NCI-H526 treated with DMSO at 0.1 percent for 48 hours (cell line): ENCODE measurements at regions not wholly inside any gene's neighbourhood (a gene's known extent, or its start where the extent isn't known, plus 50 kb on each side); places are given as distances from the start of the nearest gene placed in this dataset.

Experiments used
- DNase-seq: peaks from one replicate; lab custom pipeline; 2025; lab: John Stamatoyannopoulos, UW

DNA sequence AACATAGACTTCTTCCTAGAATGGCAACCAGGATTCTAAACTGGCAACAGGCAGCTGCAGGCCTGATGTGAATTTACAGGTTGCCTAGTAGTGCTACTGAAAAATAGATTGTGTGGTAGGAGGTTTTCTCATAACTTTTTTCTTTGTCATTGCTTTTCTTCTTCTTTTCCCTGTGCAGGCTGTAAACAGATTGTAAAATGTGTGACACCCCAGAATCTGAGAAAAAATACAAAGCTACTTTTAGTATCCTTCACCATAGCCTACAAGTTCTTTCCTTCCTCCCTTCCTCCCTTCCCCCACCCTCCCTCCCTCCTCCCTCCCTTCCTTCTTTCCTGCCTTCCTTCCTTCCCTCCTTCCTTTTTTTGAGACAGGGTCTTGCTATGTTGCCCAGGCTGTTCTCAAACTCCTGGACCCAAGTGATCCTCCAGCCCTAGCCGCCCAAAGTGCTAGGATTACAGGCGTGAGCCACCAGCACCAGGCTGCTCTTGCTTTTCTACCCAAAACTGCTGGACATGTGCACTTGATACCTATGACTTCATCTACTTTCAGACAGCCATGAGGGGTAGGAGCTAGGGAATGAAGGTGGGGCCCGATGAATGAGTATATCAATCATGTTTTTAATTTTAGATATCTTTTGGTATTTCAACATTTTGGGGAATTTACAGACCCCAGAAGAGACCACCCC is 114.2 kb upstream of the EEA1 start:
- DNase-seq: no peak

DNA sequence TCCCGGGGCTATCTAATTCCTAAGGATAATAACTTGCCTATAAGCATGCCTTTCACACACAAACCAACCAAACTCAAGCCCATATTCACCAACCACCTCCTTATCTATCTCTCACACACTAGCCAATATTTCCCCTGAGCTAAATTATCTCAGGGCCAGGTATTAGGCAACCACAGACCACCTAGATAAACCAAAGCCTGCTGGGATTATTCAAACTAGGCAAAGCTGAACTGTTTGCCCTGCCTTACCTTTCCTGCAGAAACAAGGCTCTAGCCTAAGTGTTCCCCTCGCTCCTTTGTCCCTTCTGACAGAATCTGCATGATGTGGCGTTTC is 114.7 kb upstream of the EEA1 start:
- no peak for DNase-seq

DNA sequence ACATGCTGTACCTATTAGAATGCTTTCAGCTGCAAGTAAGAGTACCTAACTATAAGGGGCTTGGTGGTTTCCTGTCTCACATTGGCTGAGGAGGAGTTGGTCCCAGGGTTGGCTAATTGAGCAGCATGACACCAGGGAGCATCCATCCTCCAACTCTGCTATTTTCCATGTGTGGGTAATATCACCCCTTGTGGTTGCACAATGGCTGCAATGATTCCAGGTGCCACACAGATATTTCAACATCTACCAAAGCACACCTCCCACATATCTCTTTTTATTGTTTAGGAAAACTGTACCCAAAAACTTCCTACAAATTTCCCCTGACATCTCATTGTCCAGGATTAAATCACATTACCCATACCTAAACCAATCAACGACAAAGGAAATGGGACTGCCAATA is 118.0 kb upstream of the EEA1 start:
- no peak for DNase-seq

DNA sequence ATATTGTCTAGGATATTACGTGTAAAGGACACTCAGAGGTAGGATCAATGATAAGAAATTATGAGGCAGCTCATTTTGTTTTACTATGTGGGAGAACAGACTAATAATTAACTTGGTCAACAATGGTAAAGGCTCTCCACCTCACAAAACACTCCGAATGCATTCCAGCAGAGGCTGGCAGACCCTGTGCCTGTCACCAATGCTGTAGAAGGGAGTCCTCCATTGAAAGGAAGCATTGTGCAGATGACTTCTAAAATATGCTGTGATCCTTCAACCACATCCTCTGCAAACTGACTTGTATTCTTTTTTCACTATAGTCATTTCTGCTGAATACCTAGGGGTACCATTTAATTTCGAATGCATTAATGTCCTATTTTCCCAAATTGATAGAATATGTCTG is 119.6 kb upstream of the EEA1 start:
- DNase-seq: no peak

DNA sequence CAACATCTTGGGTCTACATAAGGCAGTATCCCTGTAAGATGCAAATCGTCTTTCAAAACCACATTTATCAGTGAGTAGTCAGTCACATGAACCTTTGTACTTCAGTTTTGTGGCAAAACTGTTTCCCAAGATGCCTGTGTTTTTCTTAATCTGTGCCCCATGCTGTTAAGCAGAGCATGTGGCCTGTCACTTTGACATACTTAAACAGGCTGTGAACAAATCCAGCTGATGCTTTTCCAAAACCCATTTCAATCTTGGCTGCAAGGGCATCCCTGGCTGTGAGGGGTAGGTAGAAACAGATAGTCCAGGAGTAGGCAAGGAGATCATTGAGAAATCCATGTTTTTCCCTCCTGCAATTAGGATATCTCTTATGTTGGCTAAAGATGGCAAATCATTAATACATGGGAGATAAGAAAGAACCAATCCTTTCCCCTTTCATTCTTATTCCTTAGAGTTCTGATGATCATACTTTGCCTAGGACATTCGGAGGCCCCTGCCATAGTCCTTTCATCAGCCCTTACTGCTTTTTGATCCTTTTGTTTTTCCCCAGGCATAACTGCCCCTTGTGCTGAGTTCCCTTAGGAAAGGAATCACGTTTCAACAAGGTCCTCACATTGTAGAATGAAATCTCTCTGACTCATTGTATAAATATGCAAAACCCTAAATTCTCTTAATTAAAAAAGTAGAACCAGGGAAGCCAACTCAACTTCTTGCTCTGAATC is 121.1 kb upstream of the EEA1 start:
- DNase-seq: no peak

DNA sequence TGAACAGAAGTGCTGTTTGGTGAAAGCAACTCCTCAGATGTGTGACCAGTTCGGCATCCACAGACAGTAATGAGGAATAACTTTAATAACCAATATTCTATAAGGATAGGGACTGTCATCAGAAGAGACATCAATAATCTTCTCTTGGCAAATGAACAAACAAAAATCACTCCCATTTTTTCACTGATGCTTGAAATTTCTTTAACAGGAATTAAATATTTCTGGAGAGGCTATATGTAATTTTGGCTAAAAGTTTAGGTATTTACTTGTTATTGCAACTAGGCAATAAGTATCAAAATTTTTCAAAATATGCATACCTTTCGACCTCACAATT is 121.6 kb upstream of the EEA1 start:
- DNase-seq: no peak

DNA sequence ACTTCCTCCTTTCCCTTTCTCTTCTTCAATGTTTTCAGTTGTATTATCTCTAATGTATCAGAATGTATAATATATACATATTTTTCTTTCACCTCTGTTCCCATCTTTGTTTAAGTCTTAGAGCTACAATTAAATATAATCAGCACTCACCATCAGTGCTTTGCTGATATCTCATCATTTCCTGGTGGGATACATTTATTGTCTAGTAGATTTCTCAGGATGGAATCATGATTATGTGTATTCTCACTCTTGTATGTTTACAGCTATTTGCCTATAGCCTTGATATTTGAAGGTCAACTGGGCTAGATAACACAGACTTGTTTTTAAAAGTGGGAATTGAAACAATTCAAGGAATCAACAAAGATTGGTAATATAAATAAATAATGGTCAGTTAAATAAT is 124.9 kb upstream of the EEA1 start:
- DNase-seq: no peak

DNA sequence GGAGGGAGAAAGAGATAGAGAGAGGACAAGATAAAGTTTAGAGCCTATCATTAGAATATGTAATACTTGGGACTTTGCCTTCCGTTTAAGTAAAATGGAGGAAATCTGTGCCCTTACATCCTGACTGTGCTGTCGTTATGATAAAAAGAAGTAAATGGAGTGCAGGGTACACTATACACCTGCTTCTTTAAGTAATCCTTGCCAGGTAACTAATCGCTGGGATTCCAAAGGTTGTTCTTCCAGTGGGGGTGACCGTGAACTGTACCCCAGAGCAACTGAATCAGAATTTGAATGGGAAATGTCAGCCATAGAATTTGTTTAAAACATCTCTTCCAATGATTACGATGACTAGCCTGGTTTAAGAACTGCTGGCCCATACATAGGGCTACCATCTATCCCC is 126.1 kb upstream of the EEA1 start:
- no peak for DNase-seq

DNA sequence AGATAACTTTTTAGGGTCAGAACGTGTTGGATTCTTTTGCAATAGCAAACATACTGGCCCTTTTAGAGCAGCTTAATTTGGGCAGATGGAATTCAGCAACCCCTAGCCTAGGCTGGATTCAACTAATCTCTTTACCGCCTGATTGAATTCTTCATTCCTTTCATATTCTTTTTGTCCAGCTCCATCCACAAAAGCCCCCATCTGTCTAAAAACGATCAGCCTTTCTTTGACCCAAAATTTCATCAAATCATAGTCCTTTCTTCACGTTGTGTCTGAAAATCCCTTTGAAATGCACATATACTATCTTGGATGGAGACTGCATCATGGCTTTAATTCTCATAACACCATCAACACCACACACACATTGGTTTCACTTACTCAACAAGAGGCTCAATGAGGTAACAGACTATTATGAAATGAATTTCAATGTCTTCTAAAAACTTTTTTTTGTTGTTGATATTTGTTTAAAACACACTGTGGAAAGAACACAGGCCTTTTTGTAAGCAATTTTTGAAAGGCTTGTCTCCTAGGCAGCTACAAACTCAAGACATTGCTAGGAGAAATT is 128.0 kb upstream of the EEA1 start:
- DNase-seq: no peak

DNA sequence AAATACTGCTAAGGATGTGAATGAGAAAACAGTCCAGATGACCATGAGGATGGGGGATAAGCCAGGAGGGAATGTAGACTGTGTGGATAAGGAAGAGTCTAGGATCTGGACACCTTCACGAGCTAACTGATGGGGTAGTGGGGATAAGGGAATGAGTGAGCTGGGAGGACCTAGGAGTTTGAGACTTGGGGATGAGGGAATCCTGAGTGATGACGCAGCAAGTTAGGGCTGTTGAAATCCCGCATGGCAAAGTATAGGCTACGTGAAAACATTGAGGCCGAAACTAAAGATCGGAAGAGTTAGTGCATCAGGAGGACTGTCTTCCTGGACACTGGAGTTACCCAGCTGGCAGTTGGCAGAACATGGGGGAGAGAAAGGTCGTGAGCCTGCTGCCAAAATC is 129.2 kb upstream of the EEA1 start:
- no peak for DNase-seq

DNA sequence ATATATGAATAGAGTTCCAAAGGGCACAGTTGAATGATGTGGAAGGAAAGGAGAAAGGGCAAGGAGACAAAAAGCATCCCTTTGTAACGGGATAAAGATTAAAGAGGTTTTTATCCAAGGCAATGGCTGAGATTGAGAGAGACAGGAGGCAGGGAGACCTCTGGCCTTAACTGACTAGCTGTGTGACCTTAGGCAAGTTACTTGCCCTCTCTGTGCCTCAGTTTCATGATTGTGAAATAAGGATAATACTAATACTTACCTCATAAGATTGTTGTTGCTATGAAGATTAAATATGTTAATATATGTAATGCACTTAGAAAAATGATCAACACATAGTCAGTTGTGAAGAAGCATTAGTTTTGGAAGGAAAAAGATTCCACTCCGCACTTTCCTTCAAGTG is 130.2 kb upstream of the EEA1 start:
- DNase-seq: no peak

DNA sequence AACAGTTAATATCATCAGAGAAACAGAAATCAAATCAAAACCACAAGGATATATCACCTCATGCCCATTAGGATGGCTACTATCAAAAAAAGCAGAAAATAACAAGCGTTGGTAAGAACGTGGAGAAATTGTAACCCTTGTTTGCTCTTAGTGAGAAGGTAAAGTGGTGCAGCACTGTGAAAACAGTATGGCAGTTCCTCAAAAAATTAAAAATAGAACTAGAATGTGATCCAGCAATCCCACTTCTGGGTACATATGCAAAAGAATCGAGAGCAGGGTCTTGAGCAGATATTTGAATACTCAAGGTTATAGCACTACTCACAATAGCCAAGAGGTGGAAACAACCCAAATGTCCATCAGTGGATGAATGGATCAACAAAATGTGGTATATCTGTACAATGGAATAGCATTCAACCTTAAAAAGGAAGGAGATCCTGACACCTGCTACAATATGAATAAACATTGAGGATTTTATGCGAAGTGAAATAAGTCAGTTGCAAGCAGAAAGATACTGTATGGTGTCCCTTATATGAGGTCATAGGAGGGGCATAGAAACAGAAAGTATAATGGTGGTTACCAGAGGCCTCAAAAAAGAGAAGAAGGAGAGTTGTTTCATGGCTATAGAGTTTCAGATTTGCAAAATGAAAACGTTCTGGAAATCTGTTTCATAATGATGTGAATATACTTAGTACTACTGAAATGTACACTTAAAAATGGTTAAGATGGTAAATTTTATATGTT is 131.0 kb upstream of the EEA1 start:
- DNase-seq: no peak

DNA sequence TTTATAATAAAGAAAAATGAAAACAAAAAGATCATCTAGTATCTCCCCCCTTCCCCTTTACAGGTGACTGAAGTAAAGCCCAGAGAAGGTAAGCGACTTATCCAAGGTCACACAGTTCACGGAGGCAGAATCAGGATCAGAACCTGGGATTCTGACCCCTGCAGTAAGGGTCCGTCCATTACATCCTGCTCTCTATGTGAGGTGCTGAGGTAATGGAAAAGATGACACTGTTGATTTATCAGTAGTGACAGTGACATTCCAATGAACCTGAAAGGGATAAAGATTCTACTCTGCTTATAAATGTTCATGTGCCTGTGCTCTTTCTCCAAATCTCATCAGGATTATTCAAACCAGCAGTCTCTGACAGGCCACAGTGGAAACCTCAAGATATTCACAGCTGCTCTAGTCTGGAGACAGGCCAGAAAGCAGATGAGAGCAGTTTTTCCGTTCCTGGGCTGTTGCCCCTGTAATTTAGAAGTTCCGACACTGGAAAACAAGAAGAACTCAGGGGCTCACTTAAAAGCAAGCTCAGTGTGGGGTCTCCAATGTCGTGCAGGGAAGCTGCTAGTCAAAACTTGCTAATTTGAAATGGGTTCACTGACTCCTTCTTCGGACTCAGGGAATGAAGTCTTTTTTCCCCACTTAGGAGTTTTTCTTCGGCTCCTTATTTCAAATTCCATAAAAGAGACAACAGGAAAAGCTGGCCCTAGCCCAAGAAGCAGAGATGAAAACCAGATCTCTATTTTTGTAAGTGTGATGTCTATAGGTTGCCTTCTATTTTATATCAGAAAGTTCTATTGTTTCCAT is 131.8 kb upstream of the EEA1 start:
- no peak for DNase-seq

DNA sequence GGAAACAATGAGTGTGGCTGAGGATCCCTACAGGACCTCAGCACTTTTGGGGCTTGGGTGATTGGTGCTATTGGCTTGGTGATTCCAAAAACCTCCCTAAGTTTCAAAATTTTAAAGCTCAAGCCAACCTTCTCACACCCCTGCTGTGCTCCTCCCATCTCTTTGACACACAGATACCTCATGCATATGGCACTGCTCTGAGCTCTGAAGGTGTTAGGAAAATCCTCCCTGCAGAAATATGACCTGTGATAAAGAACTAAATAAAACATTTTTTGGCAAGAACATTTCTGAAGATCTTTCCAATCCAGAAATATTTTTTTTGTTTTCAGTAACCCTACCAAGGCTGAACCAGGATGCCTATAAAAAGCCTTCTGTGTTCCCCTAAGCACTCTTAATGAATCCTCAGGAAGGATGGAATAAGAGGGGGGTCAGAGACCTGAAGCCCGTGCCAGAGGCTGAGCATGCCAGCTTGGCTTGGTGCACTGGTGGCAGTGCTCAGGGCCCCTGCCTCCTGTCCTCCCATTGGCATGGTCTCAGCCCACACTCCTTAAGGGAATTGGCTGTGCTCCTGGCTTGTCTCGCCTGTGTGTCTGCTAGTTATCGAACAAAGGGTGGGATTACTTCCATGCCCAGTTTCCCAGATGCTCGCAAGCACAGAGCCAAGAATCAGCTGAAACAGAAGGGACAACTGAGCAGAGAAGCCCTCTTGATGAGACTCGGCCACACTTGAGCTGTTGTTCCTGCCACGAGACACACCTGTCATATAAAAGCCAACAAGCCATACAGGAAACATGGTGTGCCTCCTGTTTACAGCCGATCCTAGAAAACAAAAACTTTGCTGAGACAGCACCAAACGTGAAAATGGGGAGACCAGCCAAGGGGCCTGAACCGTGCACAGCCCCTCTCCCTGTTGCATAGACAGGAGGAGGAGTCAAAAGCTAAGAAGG is 132.7 kb upstream of the EEA1 start:
- DNase-seq: no peak

DNA sequence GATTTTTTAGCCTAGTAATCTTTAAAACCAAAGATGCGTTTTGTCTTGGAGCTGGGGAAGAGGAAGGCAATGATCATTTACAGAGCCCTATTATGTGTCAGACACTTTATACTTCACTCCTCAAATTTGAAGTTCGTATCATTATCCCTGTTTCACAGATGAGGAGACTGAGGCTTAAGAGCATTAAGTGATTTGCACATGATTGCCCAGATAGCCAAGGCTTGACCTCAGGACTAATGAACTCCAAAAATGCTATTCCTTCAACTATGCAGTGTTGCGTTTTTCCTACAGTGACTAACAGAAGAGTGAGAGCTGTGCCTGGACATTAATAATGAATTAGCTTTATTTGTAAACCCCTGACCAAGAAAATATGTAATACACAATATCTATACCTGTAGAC is 136.8 kb upstream of the EEA1 start:
- no peak for DNase-seq

DNA sequence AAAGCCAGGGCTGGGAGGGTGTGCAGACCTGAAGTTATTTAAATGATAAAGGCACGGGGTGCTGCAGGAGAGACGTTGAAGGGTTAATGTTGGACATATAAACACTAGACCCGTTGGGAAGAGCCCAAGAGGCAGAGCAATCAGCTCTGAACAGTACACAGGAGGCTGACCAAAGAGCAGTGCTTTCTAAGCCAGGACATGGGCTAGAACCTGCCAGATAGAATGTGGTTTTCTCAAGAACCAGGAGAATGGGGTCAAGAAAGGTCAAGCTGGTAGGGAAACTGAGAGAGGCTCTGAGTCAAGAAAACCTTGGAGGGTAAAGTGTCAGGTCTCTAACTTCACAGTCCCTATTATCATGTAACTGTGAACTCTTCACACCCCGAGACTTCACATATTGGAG is 143.2 kb upstream of the EEA1 start:
- DNase-seq: no peak

DNA sequence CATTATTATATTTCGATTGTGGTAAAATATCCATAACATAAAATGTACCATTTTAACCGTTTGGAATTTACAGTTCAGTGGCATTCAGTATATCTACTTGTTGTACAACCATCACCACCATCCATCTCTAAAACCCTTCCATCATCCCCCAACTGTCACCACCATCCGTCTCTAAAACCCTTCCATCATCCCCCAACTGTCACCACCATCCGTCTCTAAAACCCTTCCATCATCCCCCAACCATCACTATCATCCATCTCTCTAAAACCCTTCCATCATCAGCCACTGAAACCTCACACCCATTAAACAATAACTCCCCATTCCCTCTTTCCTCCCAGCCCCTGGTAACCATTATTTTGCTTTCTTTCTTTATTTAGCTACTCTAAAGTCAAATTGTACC is 144.2 kb upstream of the EEA1 start:
- DNase-seq: no peak

DNA sequence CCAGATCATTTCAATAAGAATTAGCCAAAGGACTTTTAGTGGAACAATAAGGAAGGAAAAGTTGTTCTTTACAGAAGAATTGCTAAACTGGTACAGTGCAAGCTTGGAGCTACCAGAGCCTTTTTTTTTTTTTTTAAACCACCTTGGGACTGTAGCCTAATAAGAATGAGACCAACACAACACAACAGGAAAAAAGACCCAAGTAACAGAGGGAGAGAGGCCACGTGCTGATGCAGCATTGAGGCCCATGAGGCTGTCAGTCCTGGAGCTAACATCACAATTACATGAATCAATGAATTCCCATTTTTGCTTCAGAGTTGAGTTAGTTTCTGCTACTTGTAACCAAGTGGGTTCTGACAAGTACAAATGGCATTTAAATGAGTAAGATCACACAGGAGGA is 149.0 kb upstream of the EEA1 start:
- no peak for DNase-seq

DNA sequence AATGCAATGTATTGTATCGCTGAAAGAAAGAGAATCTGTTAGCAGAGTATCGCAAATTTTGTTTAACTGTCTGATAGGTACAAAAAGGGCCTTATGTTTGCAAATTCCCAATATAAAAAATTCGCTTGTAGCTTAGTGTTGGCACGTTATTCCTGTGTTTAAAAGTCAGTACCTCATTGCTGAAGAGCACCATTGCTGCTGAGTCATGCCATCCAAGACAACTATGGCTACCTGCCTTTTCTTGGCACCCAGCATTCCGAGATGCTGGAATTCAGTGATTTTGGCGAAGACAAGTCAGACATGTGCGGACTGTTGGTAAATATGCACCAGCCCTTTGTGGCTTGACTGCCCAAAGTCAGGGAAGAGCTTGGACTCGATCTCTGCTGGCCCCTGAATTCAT is 149.5 kb upstream of the EEA1 start:
- no peak for DNase-seq

DNA sequence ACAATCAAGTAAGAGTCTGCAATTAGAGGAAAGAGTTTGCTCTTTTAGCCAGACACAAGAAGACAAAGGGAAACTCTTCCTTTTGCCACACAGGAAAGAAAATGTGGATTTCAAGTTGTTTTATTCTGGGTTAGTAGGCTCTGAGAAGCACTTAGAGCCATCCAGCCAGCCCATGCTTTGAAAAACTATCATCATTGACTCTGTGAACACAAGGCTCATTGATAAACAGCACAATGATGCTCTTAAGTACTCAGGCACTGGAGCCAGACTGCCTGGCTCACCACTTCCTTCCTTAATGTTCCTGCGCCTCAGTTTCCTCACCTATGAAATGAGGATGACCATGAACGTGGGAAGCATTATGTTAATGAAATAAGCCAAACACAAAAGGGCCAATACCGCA is 150.2 kb upstream of the EEA1 start:
- no peak for DNase-seq

DNA sequence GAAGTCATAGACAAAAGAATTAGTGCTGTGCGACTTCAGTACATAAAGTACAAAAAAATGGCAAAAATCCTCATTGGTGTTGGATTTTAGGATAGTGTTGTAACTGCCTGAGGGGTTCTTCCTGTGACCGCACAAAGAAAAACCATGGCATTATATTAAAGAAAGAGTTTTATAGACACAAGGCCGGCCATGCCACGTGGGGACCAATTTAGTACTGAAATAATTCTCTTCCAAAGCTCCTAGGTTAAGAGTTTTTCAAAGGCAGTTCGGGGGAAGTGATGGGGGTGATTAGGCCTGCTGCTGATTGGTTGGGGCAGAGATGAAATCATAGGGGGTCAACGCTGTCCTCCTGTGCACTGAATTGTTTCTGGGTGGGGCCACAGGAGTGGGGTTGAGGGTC is 150.9 kb upstream of the EEA1 start:
- DNase-seq: no peak
